ENCODE measurements at regions not wholly inside any gene's neighbourhood (a gene's known extent, or its start where the extent isn't known, plus 50 kb on each side); places are given as distances from the start of the nearest gene placed in this dataset.

DNA sequence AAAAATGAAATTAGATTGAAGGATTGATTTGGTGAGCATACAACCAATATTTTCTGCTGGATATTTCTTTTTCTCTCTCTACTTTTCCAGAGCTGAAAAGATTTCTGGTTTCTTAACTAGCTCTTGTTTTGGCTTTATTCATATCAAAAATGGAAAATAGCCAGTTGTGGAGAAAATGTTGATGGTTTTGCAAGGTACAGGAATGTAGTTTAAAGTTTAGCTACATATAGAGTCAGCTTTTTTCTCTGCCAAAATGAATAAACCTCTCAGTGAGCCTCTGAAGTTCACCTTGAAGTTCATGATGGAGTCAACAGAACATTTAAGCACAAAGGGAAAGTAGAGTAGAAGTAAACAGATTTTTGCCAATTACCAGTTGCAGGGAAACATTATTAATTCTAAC, 720.5 kb upstream of the ALCAM start:
- in situ Hi-C loops (cut with MboI; ENCODE audit: low sequenced_read_pairs), result no loop called here

DNA sequence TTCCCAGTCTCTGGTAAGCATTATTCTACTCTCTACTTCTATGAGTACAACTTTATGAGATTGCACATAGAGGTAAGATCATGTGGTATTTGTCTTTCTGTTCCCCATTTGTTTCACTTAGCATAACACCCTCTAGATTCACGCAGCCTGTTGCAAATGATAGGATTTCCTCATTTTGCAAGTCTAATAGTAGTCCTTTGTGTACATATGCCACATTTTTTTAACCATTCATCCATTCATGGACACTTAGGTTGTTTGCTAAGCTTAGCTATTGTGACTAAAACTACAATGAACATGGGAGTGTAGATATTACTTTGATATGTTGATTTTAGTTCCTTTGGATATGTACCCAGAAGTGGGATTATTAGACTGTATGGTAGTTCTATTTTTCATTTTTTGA, 717.9 kb upstream of the ALCAM start:
- in situ Hi-C loops (cut with MboI; ENCODE audit: low sequenced_read_pairs), result no loop called here

DNA sequence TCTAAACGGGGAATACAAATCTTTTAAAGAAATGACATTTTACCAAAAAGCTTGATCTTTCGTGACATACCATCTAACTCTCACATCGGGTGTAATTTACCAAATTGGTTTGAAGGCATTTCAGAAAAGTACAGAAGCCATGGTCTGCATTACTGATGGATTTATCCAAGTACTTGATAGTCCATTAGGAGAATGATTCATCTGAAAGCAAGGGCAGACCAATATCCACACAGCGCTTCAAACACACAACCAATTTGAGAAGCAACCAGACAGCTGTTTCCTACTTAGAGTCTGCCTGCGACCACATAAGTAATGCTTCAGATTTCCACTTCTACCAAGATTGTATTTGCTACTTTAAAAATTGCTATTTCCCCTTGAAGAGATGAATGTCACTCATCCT, 697.6 kb upstream of the ALCAM start:
- in situ Hi-C loops (cut with MboI; ENCODE audit: low sequenced_read_pairs), result no loop called here

GRCh38 chr3:104672331-104672730, 694.4 kb upstream of the ALCAM start:
- in situ Hi-C loops (cut with MboI; ENCODE audit: low sequenced_read_pairs), result no loop called here

- in situ Hi-C loops (cut with MboI; ENCODE audit: low sequenced_read_pairs), result no loop called here
Observed at GRCh38 chr3:104673981-104674380, 692.7 kb upstream of the ALCAM start.

DNA sequence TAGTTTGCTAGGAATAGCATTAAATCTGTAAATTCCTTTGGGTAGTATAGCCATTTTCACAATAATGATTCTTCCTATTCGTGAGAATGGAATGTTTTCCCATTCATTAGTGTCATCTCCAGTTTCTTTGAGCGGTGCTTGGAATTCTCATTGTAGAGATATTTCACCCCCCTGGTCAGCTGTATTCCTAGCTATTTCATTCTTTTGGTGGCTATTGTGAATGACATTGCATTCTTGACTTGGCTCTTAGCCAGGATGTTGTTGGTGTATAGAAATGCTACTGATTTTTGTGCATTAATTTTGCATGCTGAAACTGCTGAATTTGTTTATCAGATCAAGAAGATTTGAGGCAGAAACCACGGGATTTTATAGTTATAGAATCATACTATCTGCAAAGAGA, 690.5 kb upstream of the ALCAM start:
- in situ Hi-C loops (cut with MboI; ENCODE audit: low sequenced_read_pairs), result no loop called here

- in situ Hi-C loops (cut with MboI; ENCODE audit: low sequenced_read_pairs), result no loop called here
Observed at GRCh38 chr3:104677932-104678331, 688.8 kb upstream of the ALCAM start.

GRCh38 chr3:104685492-104685891, 681.2 kb upstream of the ALCAM start:
- in situ Hi-C loops (cut with MboI; ENCODE audit: low sequenced_read_pairs), result no loop called here

GRCh38 chr3:104687362-104687761, 679.3 kb upstream of the ALCAM start:
- in situ Hi-C loops (cut with MboI; ENCODE audit: low sequenced_read_pairs), result no loop called here

- in situ Hi-C loops (cut with MboI; ENCODE audit: low sequenced_read_pairs), result no loop called here
Observed at GRCh38 chr3:104696470-104696869, 670.2 kb upstream of the ALCAM start.

GRCh38 chr3:104711406-104711805, 655.3 kb upstream of the ALCAM start:
- in situ Hi-C loops (cut with MboI; ENCODE audit: low sequenced_read_pairs), result no loop called here

DNA sequence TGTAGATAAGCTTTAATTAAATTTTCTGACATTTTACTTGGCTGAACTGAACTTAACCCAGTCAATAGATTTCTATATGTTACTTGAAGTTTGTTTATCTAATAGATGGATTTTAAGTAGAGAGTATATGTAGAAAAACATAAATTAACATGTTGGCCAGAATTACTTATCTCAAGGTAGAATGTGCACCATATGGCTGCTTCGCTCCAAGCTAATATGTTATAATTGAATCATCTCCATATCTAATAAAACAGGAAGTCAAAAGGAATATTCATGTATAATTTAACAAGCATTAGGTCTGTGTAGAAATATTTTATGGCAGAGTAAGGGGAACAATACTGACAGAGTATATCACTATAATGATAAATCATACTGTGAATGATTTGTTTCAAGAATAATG, 650.7 kb upstream of the ALCAM start:
- in situ Hi-C loops (cut with MboI; ENCODE audit: low sequenced_read_pairs), result no loop called here

DNA sequence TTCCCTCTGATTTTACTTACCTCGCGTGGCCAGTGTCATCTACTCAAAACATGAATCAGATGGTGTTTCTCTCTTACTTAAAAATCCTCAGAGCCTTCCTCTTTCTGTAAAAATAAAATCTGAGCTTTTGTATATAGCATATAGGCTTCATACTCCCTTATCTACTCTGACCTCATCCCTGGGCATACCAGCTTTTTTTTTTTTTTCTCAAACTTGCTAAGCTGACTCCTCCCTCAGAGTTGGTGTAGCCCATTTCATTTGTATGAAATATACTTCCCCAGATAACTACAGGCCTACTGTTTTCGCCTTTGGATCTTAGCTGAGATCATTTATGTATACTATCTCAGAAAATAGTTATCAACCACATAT, 648.9 kb upstream of the ALCAM start:
- in situ Hi-C loops (cut with MboI; ENCODE audit: low sequenced_read_pairs), result no loop called here

- in situ Hi-C loops (cut with MboI; ENCODE audit: low sequenced_read_pairs), result no loop called here
Observed at GRCh38 chr3:104723000-104723399, 643.7 kb upstream of the ALCAM start.

GRCh38 chr3:104731074-104731473, 635.6 kb upstream of the ALCAM start:
- in situ Hi-C loops (cut with MboI; ENCODE audit: low sequenced_read_pairs), result no loop called here

- in situ Hi-C loops (cut with MboI; ENCODE audit: low sequenced_read_pairs), result no loop called here
Observed at GRCh38 chr3:104734627-104735026, 632.1 kb upstream of the ALCAM start.

- in situ Hi-C loops (cut with MboI; ENCODE audit: low sequenced_read_pairs), result no loop called here
Observed at GRCh38 chr3:104735691-104736090, 631.0 kb upstream of the ALCAM start.

DNA sequence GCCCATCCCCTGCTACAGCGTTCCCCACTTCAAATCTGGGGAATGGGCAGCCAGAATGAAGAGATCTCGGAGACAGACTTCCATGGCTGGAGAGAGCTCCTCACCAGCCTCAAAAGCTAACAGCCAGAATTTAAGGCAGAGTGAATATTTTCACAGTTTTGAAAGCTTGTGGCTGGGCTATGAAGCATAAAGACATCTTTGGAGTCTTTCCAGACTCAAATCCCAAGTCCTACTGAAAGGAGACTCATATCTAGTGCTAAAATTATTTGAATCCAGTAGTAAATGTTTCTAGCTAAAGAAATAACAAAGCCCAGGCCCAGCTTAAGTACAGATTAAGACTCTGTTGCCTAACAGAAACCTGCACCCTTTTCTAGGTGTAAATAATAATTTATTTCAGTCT, 628.4 kb upstream of the ALCAM start:
- in situ Hi-C loops (cut with MboI; ENCODE audit: low sequenced_read_pairs), result no loop called here

DNA sequence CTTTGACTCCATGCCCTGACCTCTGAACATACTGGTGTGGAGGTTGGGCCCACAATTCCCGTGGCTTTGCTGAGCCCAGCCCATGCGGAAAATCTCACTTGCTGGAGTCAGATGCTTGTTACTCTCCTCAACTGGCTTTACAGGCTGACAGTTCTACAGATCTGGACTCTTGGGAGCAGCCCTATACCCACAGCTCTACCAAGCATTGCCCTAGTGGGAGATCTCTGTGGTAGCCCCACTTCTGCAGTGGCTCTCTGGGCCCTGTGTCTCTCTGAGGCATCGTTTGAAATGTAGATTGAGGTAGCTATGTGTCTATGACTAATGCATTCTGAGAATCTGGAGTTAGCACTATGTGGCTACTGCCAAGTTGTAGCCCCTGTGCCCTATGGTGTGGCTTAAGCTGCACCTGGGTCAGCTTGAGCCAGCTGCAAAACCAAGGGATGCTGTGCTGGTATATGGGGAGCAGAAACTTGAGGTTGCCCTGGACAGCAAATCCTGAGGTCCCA, 625.8 kb upstream of the ALCAM start:
- in situ Hi-C loops (cut with MboI; ENCODE audit: low sequenced_read_pairs), result no loop called here

GRCh38 chr3:104742044-104742443, 624.7 kb upstream of the ALCAM start:
- in situ Hi-C loops (cut with MboI; ENCODE audit: low sequenced_read_pairs), result no loop called here

DNA sequence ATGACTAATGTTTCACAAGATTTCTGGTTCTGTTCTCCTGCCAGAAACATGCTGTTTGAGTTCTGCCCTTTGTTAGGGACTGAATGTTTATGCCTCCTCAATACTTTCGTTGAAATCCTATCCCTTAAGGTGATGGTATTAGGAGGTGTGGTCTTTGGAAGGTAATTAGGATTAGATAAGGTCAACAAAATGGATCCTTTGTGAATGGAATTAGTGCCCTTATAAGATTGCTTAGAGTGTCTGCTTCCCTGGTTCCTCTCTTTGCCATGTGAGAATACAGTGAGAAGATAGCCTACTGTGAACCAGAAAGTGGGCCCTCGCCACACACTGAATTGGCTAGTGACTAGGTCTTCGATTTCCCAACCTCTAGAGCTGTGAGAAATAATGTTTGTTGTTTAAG, 621.4 kb upstream of the ALCAM start:
- in situ Hi-C loops (cut with MboI; ENCODE audit: low sequenced_read_pairs), result no loop called here

DNA sequence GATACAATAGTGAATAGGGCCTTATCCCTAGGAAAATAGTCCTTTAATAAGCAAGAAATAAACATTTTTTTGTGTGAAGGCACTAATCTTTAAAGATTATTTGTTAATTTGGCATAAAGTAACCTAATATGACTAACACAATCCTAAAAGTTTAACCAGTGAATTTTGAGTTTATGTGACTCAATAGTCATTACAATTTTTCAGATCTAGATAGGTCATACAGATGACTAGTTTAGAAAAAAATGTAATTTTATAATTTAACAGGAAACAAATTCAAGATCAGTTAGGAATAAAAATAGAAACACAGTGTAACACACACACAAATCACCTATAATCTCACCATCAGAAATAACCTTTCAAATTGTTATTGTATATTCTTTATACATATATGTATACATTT, 620.7 kb upstream of the ALCAM start:
- in situ Hi-C loops (cut with MboI; ENCODE audit: low sequenced_read_pairs), result no loop called here

DNA sequence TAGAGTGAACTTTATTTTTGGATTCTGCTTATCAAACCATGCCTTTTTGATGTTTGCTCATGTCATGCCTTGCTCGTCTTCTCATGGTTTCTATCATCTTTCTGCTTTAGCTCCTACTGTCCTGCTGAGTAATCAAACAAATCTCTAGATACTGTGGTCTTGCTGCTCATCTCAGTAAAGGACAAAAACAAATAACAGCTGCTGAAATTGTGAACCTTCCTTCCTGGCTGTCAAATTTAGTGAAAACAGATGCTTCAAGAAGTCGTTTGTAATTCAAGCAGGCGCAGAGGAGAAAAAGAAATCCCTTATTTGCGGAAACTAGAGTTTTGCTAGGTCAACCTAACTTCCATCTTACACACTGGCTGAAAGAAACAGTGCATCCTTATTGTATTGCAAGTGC, 616.1 kb upstream of the ALCAM start:
- in situ Hi-C loops (cut with MboI; ENCODE audit: low sequenced_read_pairs), result no loop called here

DNA sequence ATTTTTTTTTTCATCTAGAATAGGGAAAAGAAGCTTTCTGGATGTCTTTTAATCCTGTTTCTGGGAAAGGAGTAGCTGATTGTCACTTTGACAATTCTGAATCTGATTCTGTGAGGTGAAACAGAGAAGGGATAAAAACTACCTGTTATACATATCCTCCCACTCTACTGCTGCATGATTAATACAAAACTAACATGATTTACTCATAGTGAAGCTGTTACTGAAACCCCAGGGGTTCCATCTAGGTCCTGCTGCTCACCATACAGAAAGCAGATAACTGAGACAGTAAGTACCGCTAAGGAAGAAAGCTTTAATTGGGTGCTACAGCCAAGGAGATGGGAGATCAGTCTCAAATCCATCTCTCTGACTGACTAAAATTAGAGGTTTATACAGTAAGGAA, 610.9 kb upstream of the ALCAM start:
- in situ Hi-C loops (cut with MboI; ENCODE audit: low sequenced_read_pairs), result no loop called here

Measured in HL-60/S4 (cell line).